HCT116 (cell line): ENCODE measurements at regions not wholly inside any gene's neighbourhood (a gene's known extent, or its start where the extent isn't known, plus 50 kb on each side); places are given as distances from the start of the nearest gene placed in this dataset.

Source experiments
- ATAC-seq: fragments of 200-7000 bp; cut with Tn5 transposase; 2 replicates; pipeline ENCODE4 v1.9.1; 2020; ENCODE audit warnings: mild to moderate bottlenecking, moderate library complexity
- BruUV-seq: library from RNA; stranded (reverse); fragments of 400-500 nt; replicated peaks from 2 replicates; lab custom pipeline; 2021; lab: Mats Ljungman, UMichigan
- CTCF ChIA-PET: fragments of 300-600 bp; sonication (Branson Sonifier 250); formaldehyde crosslinking; loops from one replicate; lab custom pipeline; 2021; ENCODE audit warnings: antibody characterized with exemption; lab: Charles Lee
- POLR2A ChIA-PET: fragments of 300-600, 350-600 bp; sonication (Branson Sonifier 250); formaldehyde crosslinking; loops from one replicate; lab custom pipeline; 2021; ENCODE audit warnings: antibody characterized with exemption; lab: Charles Lee
- RAD21 ChIA-PET, 2 experiments: fragments of 300-600 bp; sonication (Branson Sonifier 250); formaldehyde crosslinking; loops; one replicate each; lab custom pipeline; 2023; ENCODE audit warnings: low total read pairs in 2 of 2; ENCODE audit not compliant: uncharacterized antibody in 2 of 2, unreplicated experiment in 2 of 2, low non-redundant PET in 1 of 2; lab: Charles Lee
- DNase-seq: peaks from one replicate; pipeline ENCODE4 v3.0.0-alpha.2; 2010; ENCODE audit warnings: low read depth, low spot score
- H2AFZ ChIP-seq: fragments of 200-600 bp; shearing (Covaris generic), sonication (generic); 2 replicates; pipeline ENCODE4 v1.6.1; 2017; ENCODE audit warnings: low read depth, mixed run types, mixed read lengths, antibody characterized with exemption, low read length; ENCODE audit not compliant: poor library complexity, severe bottlenecking
- H3K27ac ChIP-seq: 2 replicates; pipeline ENCODE4 v1.5.1; 2012; ENCODE audit warnings: low read depth, low read length
- H3K27me3 ChIP-seq: fragments of 200-600 bp; sonication (generic); 2 replicates; pipeline ENCODE4 v1.6.1; 2016; ENCODE audit warnings: mixed run types, low read length, mixed read lengths; ENCODE audit not compliant: insufficient read depth
- H3K36me3 ChIP-seq, 2 experiments: fragments of 200-500 bp in 1 of 2; fragments of 200-600 bp in 1 of 2; sonication (Bioruptor generic) in 1 of 2; sonication (generic) in 1 of 2; 2 replicates each; pipeline versions ENCODE4 v1.5.1 to v1.6.1; 2014 to 2016; ENCODE audit warnings: low read length in 2 of 2, inconsistent platforms in 1 of 2, mixed read lengths in 1 of 2, mixed run types in 1 of 2; ENCODE audit not compliant: insufficient read depth in 2 of 2, control insufficient read depth in 1 of 2
- H3K4me1 ChIP-seq, 2 experiments: fragments of 200-600 bp in 1 of 2; sonication (generic) in 1 of 2; 2 replicates each; pipeline versions ENCODE4 v1.5.1 to v1.6.1; 2012 to 2017; ENCODE audit warnings: low read length in 2 of 2, inconsistent platforms in 1 of 2, mild to moderate bottlenecking in 1 of 2, mixed read lengths in 1 of 2, mixed run types in 1 of 2, moderate library complexity in 1 of 2; ENCODE audit not compliant: insufficient read depth in 2 of 2, control insufficient read depth in 1 of 2
- H3K4me2 ChIP-seq: fragments of 200-600 bp; sonication (generic); 2 replicates; pipeline ENCODE4 v1.6.1; 2017; ENCODE audit warnings: mixed run types, low read length, mixed read lengths
- H3K4me3 ChIP-seq, 2 experiments: fragments of 200-600 bp in 1 of 2; sonication (generic) in 1 of 2; replicated peaks in 1 of 2; 2 replicates each; pipeline ENCODE4 v1.5.1; 2011 to 2016; ENCODE audit warnings: low read length in 2 of 2, control low read depth in 1 of 2, low read depth in 1 of 2, mild to moderate bottlenecking in 1 of 2, mixed read lengths in 1 of 2, mixed run types in 1 of 2
- H3K79me2 ChIP-seq: fragments of 200-600 bp; sonication (generic); 2 replicates; pipeline ENCODE4 v1.6.1; 2017; ENCODE audit warnings: mild to moderate bottlenecking, mixed run types, low read length, moderate library complexity, mixed read lengths; ENCODE audit not compliant: insufficient read depth
- H3K9ac ChIP-seq: fragments of 200-600 bp; sonication (generic); 2 replicates; pipeline ENCODE4 v1.6.1; 2016; ENCODE audit warnings: low read length, mixed read lengths
- H3K9me2 ChIP-seq: fragments of 200-600 bp; sonication (generic), shearing (Covaris generic); 2 replicates; pipeline ENCODE4 v1.6.1; 2017; ENCODE audit warnings: mixed run types, mild to moderate bottlenecking, moderate library complexity; ENCODE audit not compliant: insufficient read depth
- H3K9me3 ChIP-seq, 2 experiments: fragments of 200-500 bp in 1 of 2; fragments of 200-600 bp in 1 of 2; sonication (Bioruptor generic) in 1 of 2; sonication (generic) in 1 of 2; 2 replicates each; pipeline ENCODE4 v1.6.1; 2014 to 2017; ENCODE audit warnings: low read length in 2 of 2, mixed read lengths in 2 of 2, inconsistent platforms in 1 of 2, low read depth in 1 of 2, mild to moderate bottlenecking in 1 of 2, mixed run types in 1 of 2, moderate library complexity in 1 of 2; ENCODE audit not compliant: control insufficient read depth in 1 of 2, insufficient read depth in 1 of 2
- H4K20me1 ChIP-seq: fragments of 200-600 bp; sonication (generic), shearing (Covaris generic); 2 replicates; pipeline ENCODE4 v1.6.1; 2017; ENCODE audit warnings: mixed run types, mild to moderate bottlenecking, moderate library complexity; ENCODE audit not compliant: insufficient read depth
- EGR1 ChIP-seq: IDR thresholded peaks from 2 replicates; pipeline ENCODE4 v1.6.1; 2012; ENCODE audit warnings: low read depth
- ELF1 ChIP-seq: IDR thresholded peaks from 2 replicates; pipeline ENCODE4 v1.6.1; 2012; ENCODE audit warnings: low read depth, borderline replicate concordance
- EZH2 ChIP-seq: fragments of 200-600 bp; sonication (generic); IDR thresholded peaks from 2 replicates; pipeline ENCODE4 v1.6.1; 2017; ENCODE audit warnings: antibody characterized with exemption, mixed run types
- EZH2phosphoT487 ChIP-seq: fragments of 200-600 bp; IDR thresholded peaks from 2 replicates; pipeline ENCODE4 v1.6.1; 2018; ENCODE audit warnings: antibody characterized with exemption, borderline replicate concordance
- FOSL1 ChIP-seq: IDR thresholded peaks from 2 replicates; pipeline ENCODE4 v1.6.1; 2012; ENCODE audit warnings: low read depth
- JUND ChIP-seq: IDR thresholded peaks from 2 replicates; pipeline ENCODE4 v1.6.1; 2012
- POLR2A ChIP-seq: IDR thresholded peaks from 2 replicates; pipeline ENCODE4 v1.7.0; 2011; ENCODE audit warnings: borderline replicate concordance; ENCODE audit not compliant: insufficient read depth, insufficient read length; ENCODE audit errors: extremely low read depth
- POLR2AphosphoS5 ChIP-seq: IDR thresholded peaks from 2 replicates; pipeline ENCODE4 v1.6.1; 2011; ENCODE audit warnings: mild to moderate bottlenecking, low read depth, low read length, moderate library complexity
- SIN3A ChIP-seq: IDR thresholded peaks from 2 replicates; pipeline ENCODE4 v1.6.1; 2012; ENCODE audit warnings: low read depth
- SRF ChIP-seq: IDR thresholded peaks from 2 replicates; pipeline ENCODE4 v1.6.1; 2012; ENCODE audit warnings: low read depth
- TCF7L2 ChIP-seq: IDR thresholded peaks from 2 replicates; pipeline ENCODE4 v1.7.0; 2011; ENCODE audit warnings: borderline replicate concordance, inconsistent platforms; ENCODE audit not compliant: insufficient read depth, insufficient read length; ENCODE audit errors: extremely low read depth
- YY1 ChIP-seq: IDR thresholded peaks from 2 replicates; pipeline ENCODE4 v1.6.1; 2011; ENCODE audit warnings: low read length, low read depth, moderate library complexity, mild to moderate bottlenecking; ENCODE audit not compliant: insufficient replicate concordance; ENCODE audit errors: extremely low read depth
- ZFX ChIP-seq: fragments of 450-650 bp; IDR thresholded peaks from 2 replicates; pipeline ENCODE4 v1.6.1; 2017
- intact Hi-C: fragments of 100-400 bp; cut with micrococcal nuclease; formaldehyde crosslinking; loops from 2 replicates; pipeline ENCODE4 v1.10.0; 2022
- TF ChIP-seq, protein P1 (sequence below): IDR thresholded peaks from 2 replicates; pipeline ENCODE4 v1.6.1; 2012; ENCODE audit warnings: low read depth
- TF ChIP-seq, protein P2 (sequence below): IDR thresholded peaks from 2 replicates; pipeline ENCODE4 v1.6.1; 2011; ENCODE audit warnings: mild to moderate bottlenecking, low read length, moderate library complexity; ENCODE audit not compliant: insufficient replicate concordance; ENCODE audit errors: extremely low read depth
- TF ChIP-seq, protein P3 (sequence below): IDR thresholded peaks from 2 replicates; pipeline ENCODE4 v1.6.1; 2012
- TF ChIP-seq, protein P4 (sequence below): IDR thresholded peaks from 2 replicates; pipeline ENCODE4 v1.6.1; 2012

DNA sequence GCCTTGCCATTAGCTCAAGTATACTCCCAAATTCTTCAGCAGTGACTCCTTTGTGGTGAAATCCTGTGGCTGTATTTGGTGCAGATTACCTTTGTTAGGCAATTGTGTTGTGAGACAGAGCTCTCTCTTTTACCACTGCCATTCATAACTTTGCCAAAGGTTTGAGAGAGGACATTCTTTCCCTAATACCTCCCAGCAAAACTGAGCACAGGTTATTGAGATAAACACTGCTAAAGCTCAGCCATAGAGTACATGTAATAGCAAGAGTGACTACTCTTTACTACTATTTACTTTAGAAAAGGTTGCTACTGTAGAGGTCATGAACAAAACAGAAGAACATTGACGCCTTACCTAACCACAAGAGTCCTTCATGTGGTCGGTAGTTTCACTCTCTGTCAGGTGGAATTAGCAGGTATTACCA lies 514.0 kb upstream of the ADAMTS5 start:
- DNase-seq: no peak
- ChIA-PET POLR2A (no interaction called here), CTCF (no interaction called here), RAD21 (no interaction called here)
- no peak overlapping the region for H2AFZ ChIP-seq
- intact Hi-C loops: no loop called here
- no TSS peak for BruUV-seq
- no peak overlapping the region for H3K4me3 ChIP-seq
- no peak overlapping the region for H3K4me2 ChIP-seq
- no peak overlapping the region for H3K27ac ChIP-seq
- no peak for ATAC-seq
- H3K4me1 ChIP-seq: no peaks in the 10 kb centered on the region
- H3K79me2 ChIP-seq: no peaks in the 10 kb centered on the region
- no peaks in the 10 kb centered on the region for H3K36me3 ChIP-seq
- H3K9ac ChIP-seq: no peak overlapping the region
- H3K9me3 ChIP-seq: peaks cover 19 to 24% of the 10 kb centered on the region in 2 experiments; a peak in 3 of 4 replicates
- TF ChIP-seq JUND (no peak), FOSL1 (no peak), TCF7L2 (no peak), EZH2 (no peak), SIN3A (no peak), EZH2phosphoT487 (no peak), ZFX (no peak), ELF1 (no peak), EGR1 (no peak), POLR2AphosphoS5 (no peak), SRF (no peak), POLR2A (no peak), YY1 (no peak)
- TF ChIP-seq, protein P1, sequence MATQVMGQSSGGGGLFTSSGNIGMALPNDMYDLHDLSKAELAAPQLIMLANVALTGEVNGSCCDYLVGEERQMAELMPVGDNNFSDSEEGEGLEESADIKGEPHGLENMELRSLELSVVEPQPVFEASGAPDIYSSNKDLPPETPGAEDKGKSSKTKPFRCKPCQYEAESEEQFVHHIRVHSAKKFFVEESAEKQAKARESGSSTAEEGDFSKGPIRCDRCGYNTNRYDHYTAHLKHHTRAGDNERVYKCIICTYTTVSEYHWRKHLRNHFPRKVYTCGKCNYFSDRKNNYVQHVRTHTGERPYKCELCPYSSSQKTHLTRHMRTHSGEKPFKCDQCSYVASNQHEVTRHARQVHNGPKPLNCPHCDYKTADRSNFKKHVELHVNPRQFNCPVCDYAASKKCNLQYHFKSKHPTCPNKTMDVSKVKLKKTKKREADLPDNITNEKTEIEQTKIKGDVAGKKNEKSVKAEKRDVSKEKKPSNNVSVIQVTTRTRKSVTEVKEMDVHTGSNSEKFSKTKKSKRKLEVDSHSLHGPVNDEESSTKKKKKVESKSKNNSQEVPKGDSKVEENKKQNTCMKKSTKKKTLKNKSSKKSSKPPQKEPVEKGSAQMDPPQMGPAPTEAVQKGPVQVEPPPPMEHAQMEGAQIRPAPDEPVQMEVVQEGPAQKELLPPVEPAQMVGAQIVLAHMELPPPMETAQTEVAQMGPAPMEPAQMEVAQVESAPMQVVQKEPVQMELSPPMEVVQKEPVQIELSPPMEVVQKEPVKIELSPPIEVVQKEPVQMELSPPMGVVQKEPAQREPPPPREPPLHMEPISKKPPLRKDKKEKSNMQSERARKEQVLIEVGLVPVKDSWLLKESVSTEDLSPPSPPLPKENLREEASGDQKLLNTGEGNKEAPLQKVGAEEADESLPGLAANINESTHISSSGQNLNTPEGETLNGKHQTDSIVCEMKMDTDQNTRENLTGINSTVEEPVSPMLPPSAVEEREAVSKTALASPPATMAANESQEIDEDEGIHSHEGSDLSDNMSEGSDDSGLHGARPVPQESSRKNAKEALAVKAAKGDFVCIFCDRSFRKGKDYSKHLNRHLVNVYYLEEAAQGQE: no peak
- TF ChIP-seq, protein P2, sequence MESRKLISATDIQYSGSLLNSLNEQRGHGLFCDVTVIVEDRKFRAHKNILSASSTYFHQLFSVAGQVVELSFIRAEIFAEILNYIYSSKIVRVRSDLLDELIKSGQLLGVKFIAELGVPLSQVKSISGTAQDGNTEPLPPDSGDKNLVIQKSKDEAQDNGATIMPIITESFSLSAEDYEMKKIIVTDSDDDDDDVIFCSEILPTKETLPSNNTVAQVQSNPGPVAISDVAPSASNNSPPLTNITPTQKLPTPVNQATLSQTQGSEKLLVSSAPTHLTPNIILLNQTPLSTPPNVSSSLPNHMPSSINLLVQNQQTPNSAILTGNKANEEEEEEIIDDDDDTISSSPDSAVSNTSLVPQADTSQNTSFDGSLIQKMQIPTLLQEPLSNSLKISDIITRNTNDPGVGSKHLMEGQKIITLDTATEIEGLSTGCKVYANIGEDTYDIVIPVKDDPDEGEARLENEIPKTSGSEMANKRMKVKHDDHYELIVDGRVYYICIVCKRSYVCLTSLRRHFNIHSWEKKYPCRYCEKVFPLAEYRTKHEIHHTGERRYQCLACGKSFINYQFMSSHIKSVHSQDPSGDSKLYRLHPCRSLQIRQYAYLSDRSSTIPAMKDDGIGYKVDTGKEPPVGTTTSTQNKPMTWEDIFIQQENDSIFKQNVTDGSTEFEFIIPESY: no peak
- TF ChIP-seq, protein P3, sequence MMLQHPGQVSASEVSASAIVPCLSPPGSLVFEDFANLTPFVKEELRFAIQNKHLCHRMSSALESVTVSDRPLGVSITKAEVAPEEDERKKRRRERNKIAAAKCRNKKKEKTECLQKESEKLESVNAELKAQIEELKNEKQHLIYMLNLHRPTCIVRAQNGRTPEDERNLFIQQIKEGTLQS: no peak
- TF ChIP-seq, protein P4, sequence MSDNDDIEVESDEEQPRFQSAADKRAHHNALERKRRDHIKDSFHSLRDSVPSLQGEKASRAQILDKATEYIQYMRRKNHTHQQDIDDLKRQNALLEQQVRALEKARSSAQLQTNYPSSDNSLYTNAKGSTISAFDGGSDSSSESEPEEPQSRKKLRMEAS: no peak
- no peaks in the 10 kb centered on the region for H3K9me2 ChIP-seq
- no peaks in the 10 kb centered on the region for H3K27me3 ChIP-seq
- H4K20me1 ChIP-seq: no peaks in the 10 kb centered on the region
